ENCODE measurements at regions not wholly inside any gene's neighbourhood (a gene's known extent, or its start where the extent isn't known, plus 50 kb on each side); places are given as distances from the start of the nearest gene placed in this dataset.

DNA sequence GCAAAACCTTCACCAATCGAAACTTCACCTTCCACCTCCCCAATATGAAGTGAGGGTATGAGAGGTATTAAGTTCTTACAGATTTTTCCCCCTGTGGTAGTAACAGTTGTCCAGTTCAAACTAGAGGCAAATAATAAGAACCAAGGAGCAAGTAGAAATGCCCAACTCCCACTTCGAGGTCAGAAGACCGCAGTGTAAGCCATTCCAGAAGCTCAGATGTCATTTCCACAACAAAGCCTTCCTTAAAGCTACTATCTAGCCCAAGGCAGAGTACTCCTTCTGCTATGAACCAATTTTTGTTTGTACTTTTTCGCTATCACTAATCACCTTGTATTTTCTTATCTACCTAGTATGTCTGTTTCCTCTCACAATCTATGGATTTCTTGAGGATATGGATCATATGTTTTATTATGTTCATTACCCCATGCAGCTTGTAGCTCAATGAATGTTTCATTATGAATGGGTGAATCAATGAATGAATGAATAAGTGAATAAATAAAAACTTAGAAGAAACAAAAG is 235.7 kb upstream of the KCNMB2 start:
- TF ChIP-seq POLR2AphosphoS5 (IDR thresholded peaks at IDR 0.05), result no peak
- TF ChIP-seq, protein P1, sequence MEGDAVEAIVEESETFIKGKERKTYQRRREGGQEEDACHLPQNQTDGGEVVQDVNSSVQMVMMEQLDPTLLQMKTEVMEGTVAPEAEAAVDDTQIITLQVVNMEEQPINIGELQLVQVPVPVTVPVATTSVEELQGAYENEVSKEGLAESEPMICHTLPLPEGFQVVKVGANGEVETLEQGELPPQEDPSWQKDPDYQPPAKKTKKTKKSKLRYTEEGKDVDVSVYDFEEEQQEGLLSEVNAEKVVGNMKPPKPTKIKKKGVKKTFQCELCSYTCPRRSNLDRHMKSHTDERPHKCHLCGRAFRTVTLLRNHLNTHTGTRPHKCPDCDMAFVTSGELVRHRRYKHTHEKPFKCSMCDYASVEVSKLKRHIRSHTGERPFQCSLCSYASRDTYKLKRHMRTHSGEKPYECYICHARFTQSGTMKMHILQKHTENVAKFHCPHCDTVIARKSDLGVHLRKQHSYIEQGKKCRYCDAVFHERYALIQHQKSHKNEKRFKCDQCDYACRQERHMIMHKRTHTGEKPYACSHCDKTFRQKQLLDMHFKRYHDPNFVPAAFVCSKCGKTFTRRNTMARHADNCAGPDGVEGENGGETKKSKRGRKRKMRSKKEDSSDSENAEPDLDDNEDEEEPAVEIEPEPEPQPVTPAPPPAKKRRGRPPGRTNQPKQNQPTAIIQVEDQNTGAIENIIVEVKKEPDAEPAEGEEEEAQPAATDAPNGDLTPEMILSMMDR (IDR thresholded peaks at IDR 0.05), result no peak
